ENCODE measurements at regions not wholly inside any gene's neighbourhood (a gene's known extent, or its start where the extent isn't known, plus 50 kb on each side); places are given as distances from the start of the nearest gene placed in this dataset.

- TF ChIP-seq ZFX (IDR thresholded peaks at IDR 0.05): no peak
- TF ChIP-seq CTCF (conservative IDR thresholded peaks at IDR 0.05): no peak
- no peak overlapping the region for H3K27ac ChIP-seq
These were observed 1440.2 kb downstream of the ADGRL3 start for GRCh38 chr4:62640296-62640695.

GRCh38 chr4:62627671-62628070 is 1427.5 kb downstream of the ADGRL3 start:
- no peak for TF ChIP-seq ZFX (IDR thresholded peaks at IDR 0.05)
- no peak for TF ChIP-seq CTCF (conservative IDR thresholded peaks at IDR 0.05)
- no peak overlapping the region for H3K27ac ChIP-seq

- H3K27ac ChIP-seq: no peak overlapping the region
- TF ChIP-seq ZFX (IDR thresholded peaks at IDR 0.05) (no peak), CTCF (conservative IDR thresholded peaks at IDR 0.05) (no peak)
These were observed 1427.0 kb downstream of the ADGRL3 start for GRCh38 chr4:62627141-62627540.

- TF ChIP-seq ZFX (IDR thresholded peaks at IDR 0.05): no peak
- TF ChIP-seq CTCF (conservative IDR thresholded peaks at IDR 0.05): no peak
- H3K27ac ChIP-seq: no peak overlapping the region
These were observed 1422.0 kb downstream of the ADGRL3 start for GRCh38 chr4:62622089-62622488.

- no peak overlapping the region for H3K27ac ChIP-seq
- TF ChIP-seq CTCF (conservative IDR thresholded peaks at IDR 0.05) (no peak), ZFX (IDR thresholded peaks at IDR 0.05) (no peak)
These were observed 1419.8 kb downstream of the ADGRL3 start for GRCh38 chr4:62619971-62620370.

- TF ChIP-seq CTCF (conservative IDR thresholded peaks at IDR 0.05): no peak
- no peak for TF ChIP-seq ZFX (IDR thresholded peaks at IDR 0.05)
- no peak overlapping the region for H3K27ac ChIP-seq
These were observed 1417.9 kb downstream of the ADGRL3 start for GRCh38 chr4:62618042-62618441.

GRCh38 chr4:62601737-62602136 is 1401.6 kb downstream of the ADGRL3 start:
- TF ChIP-seq CTCF (conservative IDR thresholded peaks at IDR 0.05) (no peak), ZFX (IDR thresholded peaks at IDR 0.05) (no peak)

More at GRCh38 chr4:62601737-62602136, 1401.6 kb downstream of the ADGRL3 start:
- H3K27ac ChIP-seq: no peak overlapping the region

Measured in C4-2B (cell line).